Urothelium cell line (cell line): ENCODE measurements at regions not wholly inside any gene's neighbourhood (a gene's known extent, or its start where the extent isn't known, plus 50 kb on each side); places are given as distances from the start of the nearest gene placed in this dataset.

Source experiments
- DNase-seq: peaks from one replicate; pipeline ENCODE4 v3.0.0; 2011; ENCODE audit warnings: low spot score, mixed read lengths
- FAIRE-seq: peaks from 2 replicates; lab custom pipeline; 2011; peaks lifted over from hg19 to GRCh38; lab: Jason Lieb, UNC

DNA sequence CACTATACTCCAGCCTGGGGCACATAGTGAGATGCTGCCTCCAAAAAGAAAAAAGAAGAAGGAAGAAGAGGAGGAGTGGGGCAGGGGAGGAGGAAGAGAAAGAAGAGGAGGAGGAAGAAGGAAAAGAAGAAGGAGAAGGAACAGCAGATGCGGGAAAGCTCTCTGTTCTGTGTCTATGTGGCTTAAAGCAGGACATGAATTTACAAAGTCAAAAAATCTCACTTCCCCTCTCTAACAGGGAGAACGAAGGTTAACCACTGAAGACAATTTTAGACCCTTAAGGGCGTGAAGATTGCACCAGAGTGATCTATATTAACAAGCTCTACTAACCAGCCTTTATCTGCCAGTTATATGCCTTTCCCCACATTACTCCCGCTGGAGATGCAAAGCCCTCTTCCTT, 258.9 kb downstream of the METTL4 start:
- FAIRE-seq (no peak), DNase-seq (no peak)

DNA sequence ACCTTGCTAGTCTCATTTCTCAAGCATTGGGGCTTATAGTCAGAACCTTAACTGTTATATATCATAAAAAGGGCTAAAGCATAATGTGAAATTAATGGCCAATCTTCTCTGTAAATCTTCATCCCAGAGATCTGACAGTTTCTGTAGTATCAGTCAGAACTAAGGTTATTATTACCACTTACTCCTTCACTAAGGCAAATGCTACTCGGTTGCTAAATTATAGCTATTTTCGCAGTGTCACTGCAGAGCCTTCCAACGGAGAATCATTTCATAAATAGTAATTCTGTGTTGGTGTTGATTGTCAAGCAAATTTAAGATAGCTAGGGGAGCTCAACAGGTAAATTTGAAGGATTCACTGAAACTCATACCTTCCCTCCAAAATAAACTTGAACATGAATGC, 258.0 kb downstream of the METTL4 start:
- DNase-seq: no peak
- FAIRE-seq: no peak

GRCh38 chr18:2316082-2316750, 255.1 kb downstream of the METTL4 start:
- FAIRE-seq: no peak
- DNase-seq: no peak

DNA sequence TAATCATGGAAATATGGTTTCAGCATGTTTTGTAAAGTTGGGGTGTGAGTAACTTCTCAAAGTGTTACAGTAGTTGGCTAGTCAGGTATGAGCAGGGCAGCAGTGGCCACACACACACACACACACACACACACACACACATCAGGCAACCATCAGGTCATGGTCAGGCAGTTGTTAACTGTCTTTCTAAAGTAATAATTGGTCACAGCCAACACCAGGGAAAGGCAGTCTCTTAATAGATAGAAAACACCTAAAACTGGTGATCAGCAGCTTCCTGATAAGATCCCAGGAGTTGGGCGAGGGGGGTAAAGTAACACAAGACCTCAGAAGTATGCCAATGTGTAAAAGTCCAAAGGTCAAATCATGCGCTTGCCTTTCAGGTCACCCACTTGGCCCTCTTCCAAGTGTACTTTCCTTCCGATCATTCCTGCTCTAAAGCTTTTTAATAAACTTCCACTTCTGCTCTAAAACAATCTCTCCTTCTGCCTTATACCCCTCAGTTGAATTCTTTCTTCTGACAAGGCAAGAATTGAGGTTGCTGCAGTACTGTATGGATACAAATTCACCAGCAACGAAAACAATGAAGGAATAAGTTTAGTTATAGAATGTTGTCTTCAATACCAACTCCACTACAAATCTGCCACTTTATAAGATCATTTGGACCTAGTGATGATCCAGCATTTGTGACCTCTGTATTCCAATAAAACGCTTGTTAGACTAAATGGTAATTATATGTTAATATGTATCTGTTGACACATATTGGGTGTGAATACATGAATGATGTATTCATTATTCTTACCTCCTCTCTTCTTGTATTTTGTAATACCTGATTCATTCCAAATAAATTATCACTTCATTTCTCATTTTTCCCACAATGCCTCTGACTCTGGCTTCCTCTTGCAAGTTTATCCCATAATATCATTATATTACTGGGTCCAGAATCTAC, 254.3 kb downstream of the METTL4 start:
- FAIRE-seq: peak; percentile 99
- no peak for DNase-seq

- DNase-seq: no peak
- FAIRE-seq: no peak
Measured at GRCh38 chr18:2324459-2324858, 246.8 kb downstream of the METTL4 start.

DNA sequence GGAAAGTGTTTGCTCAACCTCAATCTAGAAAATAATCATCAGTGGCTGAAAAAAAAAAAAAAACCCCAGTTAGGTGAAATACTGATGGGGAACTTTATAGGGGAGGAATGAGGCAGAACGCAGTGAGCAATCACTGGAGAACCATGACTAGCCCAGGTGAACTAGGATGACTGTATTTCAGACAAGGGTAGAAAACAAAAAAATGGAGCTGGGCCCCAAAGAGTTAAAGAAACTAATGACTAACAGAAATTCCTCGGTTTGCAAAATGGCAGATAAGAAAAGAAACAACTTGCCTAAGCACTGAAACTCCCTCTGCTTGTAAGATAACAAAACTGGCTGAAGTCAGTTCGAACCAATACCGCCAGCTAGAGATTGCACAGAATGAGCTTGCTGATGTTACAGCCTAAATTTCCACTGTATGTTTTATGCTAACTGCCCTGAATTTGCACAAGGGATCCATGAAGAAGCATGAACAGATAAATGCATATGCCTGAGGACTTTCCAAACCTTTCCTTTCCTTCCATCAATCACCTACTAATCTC, 245.9 kb downstream of the METTL4 start:
- DNase-seq: no peak

DNA sequence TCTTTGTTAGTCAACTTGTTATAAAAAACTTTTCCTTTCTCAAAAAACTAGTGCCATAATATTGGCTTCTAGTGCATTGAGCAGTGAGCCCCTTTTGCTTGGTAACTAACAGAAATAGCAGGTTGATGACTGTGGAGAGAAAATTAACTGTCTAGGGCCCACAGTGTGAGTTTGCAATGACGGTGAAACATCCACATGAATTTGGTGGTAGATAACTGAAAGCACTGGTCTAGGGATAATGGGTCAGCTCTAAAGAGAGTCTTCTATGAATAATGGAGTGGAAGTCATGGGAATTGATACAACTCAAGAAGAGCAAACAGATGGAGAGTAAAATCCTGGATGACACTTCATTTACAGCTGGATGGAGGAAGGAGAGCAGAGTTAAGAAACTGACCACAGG, 245.4 kb downstream of the METTL4 start:
- peak; percentile 53 for FAIRE-seq
- DNase-seq: no peak

More for the DNA sequence above, 245.9 kb downstream of the METTL4 start:
- FAIRE-seq: peak; percentile 73

- DNase-seq (no peak), FAIRE-seq (peak; percentile 58)
Measured at GRCh38 chr18:2326999-2327398, 244.3 kb downstream of the METTL4 start.

DNA sequence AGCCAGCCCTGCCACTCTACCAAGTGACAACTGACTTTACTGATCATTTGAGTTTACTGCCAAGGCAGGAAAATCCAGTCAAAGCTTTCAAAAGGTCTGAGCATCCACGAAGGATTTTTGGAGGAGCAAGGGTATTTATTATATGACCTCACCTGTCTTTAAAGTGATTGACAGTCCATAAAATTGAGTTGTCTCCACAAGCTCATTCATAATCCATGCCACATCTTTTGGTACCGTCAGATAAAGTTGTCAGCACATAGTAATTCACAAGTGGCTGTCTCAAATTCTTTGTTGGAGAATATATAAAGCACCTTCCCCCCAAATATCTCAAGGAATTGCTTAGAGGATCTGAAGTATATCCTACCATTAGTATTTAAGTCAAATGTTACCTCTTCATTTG, 240.5 kb downstream of the METTL4 start:
- peak; percentile 46 for FAIRE-seq
- no peak for DNase-seq

DNA sequence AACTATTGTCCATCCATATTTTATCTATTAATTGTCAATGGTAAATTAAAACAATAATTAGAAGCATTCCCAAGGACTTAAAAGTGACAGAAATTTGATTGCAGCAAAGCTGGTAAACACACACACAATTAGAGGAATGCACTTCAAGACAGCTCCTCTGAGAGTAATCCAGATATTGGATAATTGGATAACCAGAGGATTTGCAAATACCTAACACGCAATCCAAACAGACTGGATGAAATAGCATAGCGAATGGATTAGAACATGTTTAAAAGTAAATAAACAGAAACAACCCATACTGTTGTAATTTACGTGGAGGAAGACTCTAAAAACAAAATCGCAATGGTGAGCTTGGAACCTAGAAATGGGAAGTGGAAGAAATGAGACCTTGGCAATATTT, 239.8 kb downstream of the METTL4 start:
- FAIRE-seq (no peak), DNase-seq (no peak)

- FAIRE-seq (peak; percentile 37), DNase-seq (no peak)
Measured at GRCh38 chr18:2336690-2337392, 234.5 kb downstream of the METTL4 start.

DNA sequence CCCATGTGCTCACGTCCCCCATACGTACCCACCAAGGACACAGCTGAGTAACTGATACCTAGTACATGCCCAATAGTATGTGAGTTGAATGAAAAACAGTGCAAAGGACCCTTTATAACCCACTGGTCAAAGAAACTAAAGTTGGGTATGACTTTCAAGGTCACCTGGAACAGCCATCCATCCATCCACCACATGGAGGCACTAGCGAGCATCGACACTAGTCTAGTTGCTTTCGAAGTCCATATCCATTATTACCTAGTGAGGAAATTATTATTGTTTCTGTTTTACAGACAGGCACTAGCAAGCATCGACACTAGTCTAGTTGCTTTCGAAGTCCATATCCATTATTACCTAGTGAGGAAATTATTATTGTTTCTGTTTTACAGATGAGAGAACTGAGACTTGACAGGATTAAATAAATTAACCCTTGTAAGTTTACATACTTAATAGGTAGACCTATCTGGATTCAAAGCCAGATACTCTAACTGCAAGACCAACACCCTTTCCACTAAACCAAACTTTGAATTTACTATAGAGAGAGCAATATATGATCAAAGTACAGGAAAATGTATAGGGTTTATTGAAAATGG, 233.7 kb downstream of the METTL4 start:
- DNase-seq (peak; percentile 35), FAIRE-seq (peak; percentile 98)

GRCh38 chr18:2338601-2339000, 232.7 kb downstream of the METTL4 start:
- DNase-seq (no peak), FAIRE-seq (no peak)

DNA sequence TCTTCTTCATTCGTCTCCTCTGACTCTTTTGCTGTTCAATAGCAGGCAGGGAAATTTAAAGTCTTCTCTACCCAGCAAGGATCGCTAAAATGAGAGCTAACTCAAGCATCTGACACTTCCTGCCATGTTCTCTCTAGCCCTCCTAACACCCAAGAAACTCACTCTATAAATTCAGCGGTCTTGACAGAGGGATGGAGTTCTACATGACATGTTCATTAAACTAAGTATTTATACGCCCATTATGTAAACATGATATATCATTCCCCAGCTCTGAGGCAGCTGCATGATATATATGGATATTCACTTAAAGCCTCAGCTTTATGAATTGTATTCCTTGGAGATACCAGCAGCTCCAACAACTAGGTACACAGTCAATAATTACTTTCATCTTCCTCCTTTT, 231.0 kb downstream of the METTL4 start:
- FAIRE-seq: no peak
- no peak for DNase-seq

DNA sequence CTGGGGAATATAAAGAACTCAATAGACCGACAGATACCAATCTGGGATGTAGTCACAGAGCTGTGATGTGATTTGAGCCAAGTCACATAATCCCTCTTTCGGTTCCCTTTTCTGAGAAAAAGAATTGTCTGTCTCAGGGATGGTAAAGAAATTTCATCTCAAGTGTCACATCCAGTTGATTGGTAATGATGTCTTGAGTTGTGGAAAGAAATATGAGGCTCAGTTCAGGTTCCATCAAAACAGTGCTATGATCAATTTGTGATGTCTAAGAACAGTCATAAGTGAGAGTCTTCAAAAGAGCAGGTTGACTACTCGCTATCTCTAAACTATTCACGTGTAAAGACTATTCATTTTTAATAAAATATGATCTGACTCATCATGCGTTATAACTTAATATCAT, 223.3 kb downstream of the METTL4 start:
- DNase-seq (no peak), FAIRE-seq (peak; percentile 17)

DNA sequence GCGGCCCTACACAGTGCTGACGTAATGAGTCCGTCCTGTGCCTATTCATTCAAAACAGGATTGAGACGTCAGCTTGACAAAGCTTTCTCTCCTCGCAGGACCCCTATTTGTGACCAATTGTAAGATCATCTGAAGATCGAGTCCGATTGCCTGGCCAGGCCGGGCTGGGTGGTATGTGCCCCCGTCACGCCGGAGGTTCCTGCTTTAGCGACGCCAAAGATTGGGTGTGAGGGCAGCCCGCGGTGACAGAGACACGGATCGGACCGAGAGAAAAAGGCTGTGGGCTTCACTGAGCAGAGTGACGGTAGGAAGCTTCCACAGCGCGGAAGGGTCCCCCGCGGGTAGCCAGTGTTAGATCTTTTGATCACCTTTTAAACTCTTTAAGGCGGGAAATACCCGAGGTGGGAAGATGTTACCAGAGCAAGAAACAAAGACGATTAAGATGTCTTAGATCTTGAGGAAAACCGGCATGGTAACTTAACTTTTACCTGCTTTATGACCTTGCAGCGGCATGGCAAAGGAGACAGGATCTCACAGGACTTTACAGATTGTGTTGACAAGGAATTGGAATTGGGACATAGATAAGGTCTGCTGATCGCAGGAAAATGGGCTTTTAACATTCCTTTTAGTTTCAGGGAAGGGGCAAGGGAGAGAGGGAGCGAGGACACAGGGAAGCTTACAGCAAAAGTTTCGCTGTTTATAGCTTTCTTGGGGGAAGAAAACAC, 220.0 kb downstream of the METTL4 start:
- DNase-seq (no peak), FAIRE-seq (peak; percentile 79)

DNA sequence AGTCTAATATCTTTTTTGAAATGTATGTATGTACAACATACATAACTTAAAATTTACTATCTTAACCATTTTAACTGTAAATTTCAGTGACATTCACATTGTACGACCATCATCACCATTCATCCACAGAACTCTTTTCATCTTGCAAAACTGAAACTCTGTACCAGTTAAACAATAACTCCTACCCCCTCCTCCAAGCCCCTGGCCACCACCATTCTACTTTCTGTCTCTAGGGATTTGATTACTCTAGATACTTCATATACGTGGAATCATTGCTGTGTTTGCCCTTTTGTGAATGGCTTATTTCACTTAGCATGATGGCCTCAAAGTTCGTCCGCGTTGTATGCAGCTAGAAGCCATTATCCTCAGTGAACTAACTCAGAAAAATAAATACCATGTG, 217.0 kb downstream of the METTL4 start:
- DNase-seq: no peak
- FAIRE-seq: peak; percentile 84

DNA sequence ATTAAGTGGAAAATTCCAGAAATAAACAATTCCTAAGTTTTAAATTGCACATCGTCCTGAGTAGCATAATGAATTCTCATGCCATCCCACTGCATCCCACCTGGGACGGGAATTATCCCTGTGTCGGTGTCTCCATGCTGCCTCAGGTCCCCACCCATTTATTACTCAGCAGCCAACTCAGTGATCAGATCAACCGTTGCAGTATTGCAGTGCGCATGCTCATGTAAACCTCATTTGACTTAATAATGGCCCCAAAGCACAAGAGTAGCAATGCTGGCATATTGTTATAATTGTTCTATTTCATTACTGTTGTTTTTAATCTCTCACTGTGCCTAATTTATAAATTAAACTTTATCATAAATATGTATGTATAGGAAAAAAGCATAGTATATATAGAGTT, 214.4 kb downstream of the METTL4 start:
- no peak for DNase-seq

GRCh38 chr18:2360861-2361260, 210.4 kb downstream of the METTL4 start:
- DNase-seq (no peak), FAIRE-seq (peak; percentile 9)

More for the DNA sequence above, 214.4 kb downstream of the METTL4 start:
- FAIRE-seq: peak; percentile 74

DNA sequence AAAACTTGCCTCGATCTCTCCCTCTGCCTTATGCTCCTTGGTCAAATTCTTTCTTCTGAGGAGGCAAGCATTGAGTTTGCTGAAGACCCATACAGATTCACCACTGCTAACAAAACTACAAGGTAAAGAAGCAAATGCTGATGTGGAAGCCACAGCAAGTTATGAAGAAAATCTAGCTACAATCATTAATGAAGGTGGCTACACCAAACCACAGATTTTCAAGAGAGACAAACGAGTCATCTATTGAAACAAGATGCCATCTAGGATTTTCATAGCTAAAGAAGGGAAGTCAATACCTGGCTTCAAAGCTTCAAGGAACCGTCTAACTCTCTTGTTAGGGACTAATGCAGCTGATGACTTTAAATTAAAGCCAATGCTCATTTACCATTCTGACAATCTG, 203.2 kb downstream of the METTL4 start:
- no peak for FAIRE-seq
- no peak for DNase-seq
